IMR-90 (cell line): ENCODE measurements at regions not wholly inside any gene's neighbourhood (a gene's known extent, or its start where the extent isn't known, plus 50 kb on each side); places are given as distances from the start of the nearest gene placed in this dataset.

ENCODE experiments used
- ATAC-seq: fragments of 200-7000 bp; cut with Tn5 transposase; 2 replicates; pipeline ENCODE4 v1.9.1; 2020; ENCODE audit warnings: low read depth, mild to moderate bottlenecking, moderate library complexity
- BruUV-seq: library from RNA; stranded (reverse); fragments of 400-500 nt; replicated peaks from 2 replicates; lab custom pipeline; 2021; lab: Mats Ljungman, UMichigan
- CTCF ChIA-PET: fragments of 300-600 bp; formaldehyde crosslinking; extraction: SDS; loops from one replicate; lab custom pipeline; 2021; ENCODE audit warnings: antibody characterized with exemption; lab: Yijun Ruan, JAX
- POLR2A ChIA-PET: fragments of 300-600 bp; sonication (Branson Sonifier 250); formaldehyde crosslinking; loops from one replicate; lab custom pipeline; 2022; ENCODE audit warnings: antibody characterized with exemption; ENCODE audit not compliant: unreplicated experiment; lab: Charles Lee
- DNase-seq: peaks from one replicate; pipeline ENCODE4 v3.0.0; 2013
- H2AFZ ChIP-seq: replicated peaks from 2 replicates; pipeline ENCODE3; 2013; ENCODE audit warnings: low read length, mild to moderate bottlenecking; ENCODE audit not compliant: poor library complexity
- H2AK5ac ChIP-seq: 2 replicates; pipeline ENCODE4 v1.6.1; 2013; ENCODE audit warnings: low read depth, low read length, inconsistent platforms
- H2AK9ac ChIP-seq: replicated peaks from 2 replicates; pipeline ENCODE3; 2013; ENCODE audit warnings: mild to moderate bottlenecking, low read depth, low read length, moderate library complexity; ENCODE audit not compliant: poor library complexity
- H2BK120ac ChIP-seq: 2 replicates; pipeline ENCODE4 v1.6.1; 2013; ENCODE audit warnings: low read depth, low read length, inconsistent platforms
- H2BK15ac ChIP-seq: 3 replicates; pipeline ENCODE4 v1.6.1; 2013; ENCODE audit warnings: low read depth, low read length, inconsistent platforms
- H2BK20ac ChIP-seq: 2 replicates; pipeline ENCODE4 v1.6.1; 2013; ENCODE audit warnings: low read depth, mild to moderate bottlenecking, inconsistent platforms, low read length, moderate library complexity
- H2BK5ac ChIP-seq: 2 replicates; pipeline ENCODE4 v1.6.1; 2013; ENCODE audit warnings: mild to moderate bottlenecking, low read depth, low read length, inconsistent platforms; ENCODE audit not compliant: poor library complexity, severe bottlenecking
- H3K14ac ChIP-seq: replicated peaks from 2 replicates; pipeline ENCODE4 v1.6.1; 2013; ENCODE audit warnings: low read depth, low read length, inconsistent platforms
- H3K18ac ChIP-seq: 2 replicates; pipeline ENCODE4 v1.6.1; 2013; ENCODE audit warnings: low read depth, low read length, control low read depth
- H3K23ac ChIP-seq: 2 replicates; pipeline ENCODE4 v1.6.1; 2013; ENCODE audit warnings: low read depth, low read length, inconsistent platforms
- H3K27ac ChIP-seq: 2 replicates; pipeline ENCODE4 v1.5.1; 2013; ENCODE audit warnings: mild to moderate bottlenecking, control low read depth, low read length; ENCODE audit not compliant: insufficient read depth
- H3K27me3 ChIP-seq: 2 replicates; pipeline ENCODE4 v1.6.1; 2013; ENCODE audit warnings: low read length; ENCODE audit not compliant: control insufficient read depth, insufficient read depth
- H3K36me3 ChIP-seq: 2 replicates; pipeline ENCODE4 v1.6.1; 2013; ENCODE audit warnings: low read length, mixed read lengths; ENCODE audit not compliant: control insufficient read depth, insufficient read depth
- H3K4ac ChIP-seq: 2 replicates; pipeline ENCODE4 v1.6.1; 2013; ENCODE audit warnings: low read depth, low read length, inconsistent platforms
- H3K4me1 ChIP-seq: 2 replicates; pipeline ENCODE4 v1.6.1; 2013; ENCODE audit warnings: low read length, mixed read lengths; ENCODE audit not compliant: control insufficient read depth, insufficient read depth
- H3K4me2 ChIP-seq: 2 replicates; pipeline ENCODE4 v1.6.1; 2013; ENCODE audit warnings: low read depth, mild to moderate bottlenecking, control low read depth, low read length, moderate library complexity
- H3K4me3 ChIP-seq: 2 replicates; pipeline ENCODE4 v1.5.1; 2013; ENCODE audit warnings: low read depth, mild to moderate bottlenecking, control low read depth, low read length, moderate library complexity; ENCODE audit not compliant: insufficient read depth
- H3K56ac ChIP-seq: 2 replicates; pipeline ENCODE4 v1.6.1; 2013; ENCODE audit warnings: low read length, inconsistent platforms; ENCODE audit not compliant: insufficient read depth; ENCODE audit errors: extremely low read depth
- H3K79me1 ChIP-seq, 2 experiments: 2 replicates each; pipeline ENCODE4 v1.6.1; 2013; ENCODE audit warnings: low read length in 2 of 2, inconsistent platforms in 1 of 2, low read depth in 1 of 2
- H3K9ac ChIP-seq: 2 replicates; pipeline ENCODE4 v1.6.1; 2013; ENCODE audit warnings: low read depth, low read length, control low read depth
- H3K9me1 ChIP-seq: 2 replicates; pipeline ENCODE4 v1.6.1; 2013; ENCODE audit warnings: low read length, inconsistent platforms; ENCODE audit not compliant: insufficient read depth
- H3K9me3 ChIP-seq: 2 replicates; pipeline ENCODE4 v1.6.1; 2013; ENCODE audit warnings: low read length; ENCODE audit not compliant: control insufficient read depth, insufficient read depth
- H4K20me1 ChIP-seq: 2 replicates; pipeline ENCODE4 v1.6.1; 2013; ENCODE audit warnings: low read length, inconsistent platforms; ENCODE audit not compliant: insufficient read depth
- H4K5ac ChIP-seq: 2 replicates; pipeline ENCODE4 v1.6.1; 2013; ENCODE audit warnings: mild to moderate bottlenecking, low read depth, low read length, control low read depth
- H4K8ac ChIP-seq, 2 experiments: 2 replicates each; pipeline ENCODE4 v1.6.1; 2013; ENCODE audit warnings: low read depth in 2 of 2, low read length in 2 of 2, control low read depth in 1 of 2, inconsistent platforms in 1 of 2
- H4K91ac ChIP-seq: 2 replicates; pipeline ENCODE4 v1.6.1; 2013; ENCODE audit warnings: low read depth, low read length, inconsistent platforms; ENCODE audit not compliant: insufficient read depth
- CEBPB ChIP-seq: IDR thresholded peaks from 2 replicates; pipeline ENCODE4 v1.6.1; 2012; ENCODE audit warnings: low read depth, low read length, improper control_type of control experiment
- NFE2L2 ChIP-seq: fragments of 150-350 bp; IDR thresholded peaks from 2 replicates; pipeline ENCODE4 v1.6.1; 2016; ENCODE audit warnings: low read depth, mild to moderate bottlenecking, low read length
- RAD21 ChIP-seq: IDR thresholded peaks from 2 replicates; pipeline ENCODE4 v1.6.1; 2012; ENCODE audit warnings: low read length, improper control_type of control experiment
- SMC3 ChIP-seq: fragments of 150-350 bp; IDR thresholded peaks from 2 replicates; pipeline ENCODE4 v1.6.1; 2016; ENCODE audit warnings: low read depth, mild to moderate bottlenecking, antibody characterized with exemption, low read length, moderate library complexity
- whole genome bisulfite sequencing, 2 experiments: methylation state at CpG; one replicate each; pipeline versions ENCODE4 v1.1.5 to v1.1.7; 2013; ENCODE audit warnings: missing lambda C conversion rate in 2 of 2; ENCODE audit not compliant: insufficient read length in 1 of 2; ENCODE audit errors: extremely low coverage in 2 of 2; 5-methylcytosine and 5-hydroxymethylcytosine counted together
- dilution Hi-C: fragments of 300-500 bp; cut with HindIII; formaldehyde crosslinking; loops from one replicate; pipeline ENCODE4 v1.14.3; 2018; ENCODE audit warnings: low sequenced_read_pairs; ENCODE audit not compliant: unreplicated experiment
- in situ Hi-C: fragments of 300-500 bp; cut with MboI; formaldehyde crosslinking; loops from 3 replicates; pipeline ENCODE4 v1.14.3; 2019; ENCODE audit warnings: low sequenced_read_pairs, inconsistent platforms, mixed read lengths
- intact Hi-C: fragments of 100-400 bp; cut with micrococcal nuclease; formaldehyde crosslinking; loops from 2 replicates; pipeline ENCODE4 v1.10.0; 2022

DNA sequence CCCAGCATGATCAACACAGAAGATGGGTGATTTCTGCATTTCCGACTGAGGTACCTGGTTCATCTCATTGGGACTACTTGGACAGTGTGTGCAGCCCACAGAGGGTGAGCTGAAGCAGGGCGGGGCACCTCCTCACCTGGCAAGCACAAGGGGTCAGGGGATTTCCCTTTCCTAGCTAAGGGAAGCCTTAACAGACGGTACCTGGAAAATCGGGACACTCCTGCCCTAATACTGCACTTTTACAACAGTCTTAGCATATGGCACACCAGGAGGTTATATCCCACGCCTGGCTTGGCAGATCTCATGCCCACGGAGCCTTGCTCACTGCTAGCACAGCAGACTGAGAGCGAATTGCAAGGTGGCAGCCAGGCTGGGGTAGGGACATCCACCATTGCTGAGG is 92.9 kb upstream of the GRID2 start:
- Histone ChIP-seq H4K8ac (no peak overlapping the region), H2AK5ac (no peak overlapping the region), H4K5ac (peak overlapping the region; percentile 56; the same call in 1 of the 2 replicates), H2BK5ac (no peak overlapping the region), H3K4me2 (no peak overlapping the region), H3K9me3 (no peaks in the 10 kb centered on the region), H4K91ac (no peak overlapping the region), H4K20me1 (no peaks in the 10 kb centered on the region), H3K23ac (no peak overlapping the region), H3K27ac (no peak overlapping the region), H2BK20ac (no peak overlapping the region), H3K9me1 (peaks cover 4% of the 10 kb centered on the region; the same call in 1 of the 2 replicates), H3K36me3 (no peaks in the 10 kb centered on the region), H2BK120ac (0 out of 2 replicates have a peak overlapping the region, but pooled peaks have one; percentile 23), H3K14ac (no peak overlapping the region; the same call in 1 of the 2 replicates), H3K9ac (no peak overlapping the region), H2BK15ac (no peak overlapping the region), H2AFZ (peak overlapping the region; percentile 43), H3K4me1 (peaks cover 3% of the 10 kb centered on the region; the same call in 1 of the 2 replicates), H3K27me3 (no peaks in the 10 kb centered on the region), H3K4me3 (no peak overlapping the region), H3K56ac (no peak overlapping the region), H3K79me1 (no peaks in the 10 kb centered on the region), H2AK9ac (no peak overlapping the region), H3K4ac (no peak overlapping the region), H3K18ac (peak overlapping the region; percentile 16; the same call in 1 of the 2 replicates)
- intact Hi-C loops = no loop called here
- in situ Hi-C loops = no loop called here
- no peak for ATAC-seq
- no TSS peak for BruUV-seq
- TF ChIP-seq CEBPB (no peak), SMC3 (no peak), NFE2L2 (no peak), RAD21 (no peak)
- CTCF ChIA-PET = no interaction called here
- dilution Hi-C loops = no loop called here
- DNase-seq = no peak
- no CpG with 5 or more reads among the region's 7 CpGs for WGBS, 2 experiments
- POLR2A ChIA-PET = no interaction called here
